GM18951 (cell line): ENCODE measurements at regions not wholly inside any gene's neighbourhood (a gene's known extent, or its start where the extent isn't known, plus 50 kb on each side); places are given as distances from the start of the nearest gene placed in this dataset.

Experiments used
- POLR2A ChIP-seq: IDR thresholded peaks from 4 replicates; pipeline ENCODE4 v1.6.1; 2011; ENCODE audit warnings: mild to moderate bottlenecking; ENCODE audit not compliant: insufficient read length, insufficient read depth; ENCODE audit errors: extremely low read depth
- in situ Hi-C: fragments of 300-500 bp; cut with MboI; formaldehyde crosslinking; loops from one replicate; pipeline ENCODE4 v1.12.0; 2022; ENCODE audit warnings: low sequenced_read_pairs, mixed read lengths, inconsistent platforms; ENCODE audit not compliant: unreplicated experiment

GRCh38 chr1:219460081-219460895, 152.6 kb downstream of the ZC3H11B start:
- in situ Hi-C loops = no loop called here
- no peak for TF ChIP-seq POLR2A

GRCh38 chr1:219459351-219460080, 153.4 kb downstream of the ZC3H11B start:
- TF ChIP-seq POLR2A = no peak
- in situ Hi-C loops = no loop called here

GRCh38 chr1:219446288-219446687, 166.6 kb downstream of the ZC3H11B start:
- in situ Hi-C loops = no loop called here
- no peak for TF ChIP-seq POLR2A

- no peak for TF ChIP-seq POLR2A
- in situ Hi-C loops = no loop called here
Observed at GRCh38 chr1:219445864-219446263, 167.0 kb downstream of the ZC3H11B start.

- in situ Hi-C loops = no loop called here
- no peak for TF ChIP-seq POLR2A
Observed at GRCh38 chr1:219444474-219444873, 168.4 kb downstream of the ZC3H11B start.

- no peak for TF ChIP-seq POLR2A
- in situ Hi-C loops = no loop called here
Observed at GRCh38 chr1:219443763-219444162, 169.1 kb downstream of the ZC3H11B start.

GRCh38 chr1:219442611-219443061, 170.3 kb downstream of the ZC3H11B start:
- in situ Hi-C loops = no loop called here

GRCh38 chr1:219441884-219442283, 171.0 kb downstream of the ZC3H11B start:
- in situ Hi-C loops = no loop called here
- no peak for TF ChIP-seq POLR2A

More at GRCh38 chr1:219442611-219443061, 170.3 kb downstream of the ZC3H11B start:
- no peak for TF ChIP-seq POLR2A

- in situ Hi-C loops = no loop called here
- no peak for TF ChIP-seq POLR2A
Observed at GRCh38 chr1:219439376-219439775, 173.5 kb downstream of the ZC3H11B start.

- no peak for TF ChIP-seq POLR2A
- in situ Hi-C loops = no loop called here
Observed at GRCh38 chr1:219438386-219438785, 174.5 kb downstream of the ZC3H11B start.

GRCh38 chr1:219434923-219435297, 178.0 kb downstream of the ZC3H11B start:
- TF ChIP-seq POLR2A = no peak
- in situ Hi-C loops = no loop called here

- TF ChIP-seq POLR2A = no peak
- in situ Hi-C loops = no loop called here
Observed at GRCh38 chr1:219434285-219434922, 178.5 kb downstream of the ZC3H11B start.

- in situ Hi-C loops = no loop called here
- TF ChIP-seq POLR2A = no peak
Observed at GRCh38 chr1:219433496-219434131, 179.3 kb downstream of the ZC3H11B start.
